ENCODE measurements at regions not wholly inside any gene's neighbourhood (a gene's known extent, or its start where the extent isn't known, plus 50 kb on each side); places are given as distances from the start of the nearest gene placed in this dataset.

GRCh38 chr4:78689261-78689660 is 86.9 kb upstream of the BMP2K start:
- FAIRE-seq (no peak), DNase-seq (ENCODE audit: low read depth, low spot score) (no peak)
- ChIA-PET POLR2A (no interaction called here), CTCF (interaction anchor here (0.8 to 1.0 kb wide), 2 partner anchors 9 to 31 kb away, joined by 3 read pairs; no protein-coding TSS in a partner anchor)
- H2AFZ ChIP-seq (ENCODE audit: low read depth, low read length) = no peak overlapping the region
- H3K36me3 ChIP-seq (ENCODE audit: control insufficient read depth in 2 of 2, extremely low read depth in 1 of 2, insufficient read depth in 2 of 2, low read length in 2 of 2) = no peaks in the 10 kb centered on the region
- H3K27me3 ChIP-seq (ENCODE audit: control insufficient read depth in 2 of 2, insufficient read depth in 2 of 2, low read length in 2 of 2) = no peaks in the 10 kb centered on the region
- H3K4me3 ChIP-seq (replicated peaks in 1 of 3; ENCODE audit: insufficient read depth in 1 of 3, low read depth in 1 of 3, low read length in 3 of 3) = no peak overlapping the region
- no peaks in the 10 kb centered on the region for H3K79me2 ChIP-seq (ENCODE audit: control insufficient read depth, insufficient read depth, low read length)
- intact Hi-C loops (cut with micrococcal nuclease) (no loop called here), dilution Hi-C loops (cut with MboI; ENCODE audit: extremely low pct_ligation_motif_present, low sequenced_read_pairs) (no loop called here)
- no peaks in the 10 kb centered on the region for H4K20me1 ChIP-seq (replicated peaks; ENCODE audit: control insufficient read depth, extremely low read depth, insufficient read depth, low read length)
- no TSS peak for BruUV-seq (replicated peaks)
- H3K9me3 ChIP-seq (replicated peaks; ENCODE audit: control insufficient read depth, insufficient read depth, low read length) = no peaks in the 10 kb centered on the region
- no peak overlapping the region for H3K9ac ChIP-seq (replicated peaks; ENCODE audit: extremely low read depth, insufficient read depth, low read length)
- TF ChIP-seq CTCF (IDR thresholded peaks at IDR 0.05; ENCODE audit: extremely low read depth in 1 of 2, insufficient read depth in 1 of 2, low read depth in 1 of 2, low read length in 2 of 2) (no peak), MAX (IDR thresholded peaks at IDR 0.05; ENCODE audit: insufficient read depth, insufficient read length) (no peak), FOS (IDR thresholded peaks at IDR 0.05; ENCODE audit: borderline replicate concordance, insufficient read depth, low read length) (peak; percentile 14)
- H3K4me1 ChIP-seq (ENCODE audit: control insufficient read depth, extremely low read depth, insufficient read depth, low read length) = peaks cover 5% of the 10 kb centered on the region
- H3K9me1 ChIP-seq (replicated peaks; ENCODE audit: control insufficient read depth, extremely low read depth, insufficient read depth, low read length) = no peaks in the 10 kb centered on the region
- no peak overlapping the region for H3K4me2 ChIP-seq (ENCODE audit: insufficient read depth, low read length)
- no peak overlapping the region for H3K27ac ChIP-seq (ENCODE audit: insufficient read depth, low read depth, low read length)

- no peak overlapping the region for H3K9ac ChIP-seq (replicated peaks; ENCODE audit: extremely low read depth, insufficient read depth, low read length)
- no peaks in the 10 kb centered on the region for H3K9me3 ChIP-seq (replicated peaks; ENCODE audit: control insufficient read depth, insufficient read depth, low read length)
- BruUV-seq (replicated peaks) = no TSS peak
- H3K4me3 ChIP-seq (replicated peaks in 1 of 3; ENCODE audit: insufficient read depth in 1 of 3, low read depth in 1 of 3, low read length in 3 of 3) = no peak overlapping the region
- H3K4me1 ChIP-seq (ENCODE audit: control insufficient read depth, extremely low read depth, insufficient read depth, low read length) = no peaks in the 10 kb centered on the region
- H3K27me3 ChIP-seq (ENCODE audit: control insufficient read depth in 2 of 2, insufficient read depth in 2 of 2, low read length in 2 of 2) = no peaks in the 10 kb centered on the region
- dilution Hi-C loops (cut with MboI; ENCODE audit: extremely low pct_ligation_motif_present, low sequenced_read_pairs) = no loop called here
- no peaks in the 10 kb centered on the region for H3K36me3 ChIP-seq (ENCODE audit: control insufficient read depth in 2 of 2, extremely low read depth in 1 of 2, insufficient read depth in 2 of 2, low read length in 2 of 2)
- H3K9me1 ChIP-seq (replicated peaks; ENCODE audit: control insufficient read depth, extremely low read depth, insufficient read depth, low read length) = no peaks in the 10 kb centered on the region
- no peak overlapping the region for H3K4me2 ChIP-seq (ENCODE audit: insufficient read depth, low read length)
- ChIA-PET CTCF (interaction anchor here (0.8 kb wide), 1 partner anchor 31 kb away, joined by 3 read pairs; no protein-coding TSS in a partner anchor), POLR2A (no interaction called here)
- intact Hi-C loops (cut with micrococcal nuclease) = no loop called here
- no peaks in the 10 kb centered on the region for H3K79me2 ChIP-seq (ENCODE audit: control insufficient read depth, insufficient read depth, low read length)
- H2AFZ ChIP-seq (ENCODE audit: low read depth, low read length) = no peak overlapping the region
- no peak overlapping the region for H3K27ac ChIP-seq (ENCODE audit: insufficient read depth, low read depth, low read length)
- no peaks in the 10 kb centered on the region for H4K20me1 ChIP-seq (replicated peaks; ENCODE audit: control insufficient read depth, extremely low read depth, insufficient read depth, low read length)
- FAIRE-seq (no peak), DNase-seq (ENCODE audit: low read depth, low spot score) (no peak)
- TF ChIP-seq GATA2 (IDR thresholded peaks at IDR 0.05; ENCODE audit: insufficient read depth, insufficient read length, low read depth, low read length) (no peak), FOS (IDR thresholded peaks at IDR 0.05; ENCODE audit: borderline replicate concordance, insufficient read depth, low read length) (no peak), EZH2 (IDR thresholded peaks at IDR 0.05; ENCODE audit: borderline replicate concordance, low read depth, low read length, severe bottlenecking) (no peak), POLR2AphosphoS5 (IDR thresholded peaks at IDR 0.05; ENCODE audit: insufficient read depth, low read depth, low read length) (no peak), CTCF (IDR thresholded peaks at IDR 0.05; ENCODE audit: extremely low read depth in 1 of 2, insufficient read depth in 1 of 2, low read depth in 1 of 2, low read length in 2 of 2) (no peak), JUN (IDR thresholded peaks at IDR 0.05; ENCODE audit: borderline replicate concordance, insufficient read depth, insufficient read length, low read depth) (no peak), MAX (IDR thresholded peaks at IDR 0.05; ENCODE audit: insufficient read depth, insufficient read length) (no peak), MYC (IDR thresholded peaks at IDR 0.05; ENCODE audit: low read depth, low read length) (no peak), POLR2A (IDR thresholded peaks at IDR 0.05; ENCODE audit: low read depth, low read length) (no peak)
These were observed 86.3 kb upstream of the BMP2K start for GRCh38 chr4:78689700-78690323.

All from endothelial cell of umbilical vein (primary cell).